T-helper 2 cell (primary cell): ENCODE measurements at regions not wholly inside any gene's neighbourhood (a gene's known extent, or its start where the extent isn't known, plus 50 kb on each side); places are given as distances from the start of the nearest gene placed in this dataset.

Experiments used
- DNase-seq, 5 experiments: peaks; one replicate each; pipeline versions ENCODE4 v3.0.0 to v3.0.0-alpha.2; 2012 to 2022

- no peak for DNase-seq
Observed at GRCh38 chr6:147759093-147759492, 250.6 kb downstream of the SAMD5 start.

GRCh38 chr6:147759536-147759935 lies 251.0 kb downstream of the SAMD5 start:
- DNase-seq: no peak

GRCh38 chr6:147765541-147765940 lies 257.1 kb downstream of the SAMD5 start:
- no peak for DNase-seq

GRCh38 chr6:147768969-147769368 lies 260.5 kb downstream of the SAMD5 start:
- no peak for DNase-seq

- no peak for DNase-seq
Observed at GRCh38 chr6:147769496-147770087, 261.1 kb downstream of the SAMD5 start.

GRCh38 chr6:147770221-147770620 lies 261.7 kb downstream of the SAMD5 start:
- no peak for DNase-seq

- no peak for DNase-seq
Observed at GRCh38 chr6:147772724-147773123, 264.2 kb downstream of the SAMD5 start.

- DNase-seq: no peak
Observed at GRCh38 chr6:147774856-147775255, 266.4 kb downstream of the SAMD5 start.

GRCh38 chr6:147776631-147777213 lies 268.2 kb downstream of the SAMD5 start:
- no peak for DNase-seq

GRCh38 chr6:147779624-147780023 lies 271.1 kb downstream of the SAMD5 start:
- DNase-seq: no peak

GRCh38 chr6:147782302-147782701 lies 273.8 kb downstream of the SAMD5 start:
- no peak for DNase-seq

GRCh38 chr6:147784371-147784770 lies 275.9 kb downstream of the SAMD5 start:
- no peak for DNase-seq

GRCh38 chr6:147787417-147787816 lies 278.9 kb downstream of the SAMD5 start:
- DNase-seq: no peak

- DNase-seq: no peak
Observed at GRCh38 chr6:147789430-147789947, 281.0 kb downstream of the SAMD5 start.

GRCh38 chr6:147793871-147794643 lies 285.6 kb downstream of the SAMD5 start:
- DNase-seq: no peak

- DNase-seq: no peak
Observed at GRCh38 chr6:147802459-147802858, 294.0 kb downstream of the SAMD5 start.

GRCh38 chr6:147805155-147805554 lies 296.7 kb downstream of the SAMD5 start:
- DNase-seq: no peak

GRCh38 chr6:147806697-147807096 lies 298.2 kb downstream of the SAMD5 start:
- DNase-seq: no peak

GRCh38 chr6:147808640-147809039 lies 300.1 kb downstream of the SAMD5 start:
- DNase-seq: no peak

- no peak for DNase-seq
Observed at GRCh38 chr6:147811913-147812629, 303.6 kb downstream of the SAMD5 start.

GRCh38 chr6:147817042-147817689 lies 308.7 kb downstream of the SAMD5 start:
- DNase-seq: no peak

GRCh38 chr6:147820520-147820919 lies 312.0 kb downstream of the SAMD5 start:
- DNase-seq: no peak
